Suprapubic skin (tissue), 4 donors: ENCODE measurements at regions not wholly inside any gene's neighbourhood (a gene's known extent, or its start where the extent isn't known, plus 50 kb on each side); places are given as distances from the start of the nearest gene placed in this dataset.

Experiments
- DNase-seq, 2 donors: peaks; one replicate each; pipeline ENCODE4 v3.0.0-alpha.2; 2019; ENCODE audit warnings: low spot score in 2 of 2
- H3K27ac ChIP-seq: fragments of 200-600 bp; sonication (generic); one replicate; pipeline ENCODE4 v1.5.1; 2019
- H3K27me3 ChIP-seq: fragments of 200-600 bp; sonication (generic); one replicate; pipeline ENCODE4 v1.5.1; 2019
- H3K36me3 ChIP-seq: fragments of 200-600 bp; sonication (generic); one replicate; pipeline ENCODE4 v1.5.1; 2019
- H3K4me1 ChIP-seq: fragments of 200-600 bp; sonication (generic); one replicate; pipeline ENCODE4 v1.5.1; 2019
- H3K4me3 ChIP-seq: fragments of 200-600 bp; sonication (generic); one replicate; pipeline ENCODE4 v1.5.1; 2019; ENCODE audit warnings: mild to moderate bottlenecking
- H3K9me3 ChIP-seq: fragments of 200-600 bp; sonication (generic); one replicate; pipeline ENCODE4 v1.5.1; 2019
- CTCF ChIP-seq, 2 donors: fragments of 200-600 bp in 1 of 2; fragments of 450-650 bp in 1 of 2; sonication (generic) in 1 of 2; IDR thresholded peaks; one replicate each; pipeline ENCODE4 v1.5.1; 2016 to 2019; ENCODE audit warnings: antibody characterized with exemption in 2 of 2, mild to moderate bottlenecking in 1 of 2, moderate library complexity in 1 of 2
- EP300 ChIP-seq: sonication (generic); formaldehyde crosslinking; IDR thresholded peaks from one replicate; pipeline ENCODE4 v1.6.1; 2017; ENCODE audit warnings: antibody characterized with exemption
- POLR2A ChIP-seq, 2 donors: fragments of 450-650 bp; IDR thresholded peaks; one replicate each; pipeline ENCODE4 v1.6.1; 2017; ENCODE audit warnings: antibody characterized with exemption in 2 of 2, mild to moderate bottlenecking in 2 of 2, moderate library complexity in 2 of 2
- POLR2AphosphoS5 ChIP-seq, 3 donors: sonication (generic); formaldehyde crosslinking; IDR thresholded peaks; one replicate each; pipeline ENCODE4 v1.6.1; 2017; ENCODE audit warnings: antibody characterized with exemption in 3 of 3
- WGBS: methylation state at CpG from one replicate; pipeline ENCODE4 v1.1.5; 2018; 5-methylcytosine and 5-hydroxymethylcytosine counted together

DNA sequence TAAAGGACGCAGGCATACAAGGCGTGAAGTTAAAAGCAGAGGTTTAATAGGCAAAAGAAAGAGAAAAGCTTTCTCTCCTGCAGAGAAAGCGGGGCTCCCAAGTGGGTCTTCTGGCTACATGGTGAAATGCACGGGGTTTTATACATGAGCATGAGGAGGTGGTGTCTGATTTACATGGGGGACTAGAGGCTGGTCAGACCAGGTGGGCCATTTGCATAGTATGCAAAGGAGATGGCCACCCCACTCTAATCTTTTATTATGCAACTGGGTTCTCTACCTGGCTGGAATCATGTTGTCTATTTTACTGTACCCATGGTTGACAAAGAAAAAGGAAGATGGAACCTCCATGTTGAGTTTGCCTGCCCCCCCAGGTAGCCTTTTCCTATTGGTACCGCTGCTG is 356.2 kb downstream of the KCNJ3 start:
- no peak for DNase-seq
- H3K4me3 ChIP-seq = no peak overlapping the region
- no peak for TF ChIP-seq POLR2AphosphoS5 (IDR thresholded peaks at IDR 0.05)
- TF ChIP-seq POLR2A (IDR thresholded peaks at IDR 0.05) = no peak
- no peak for TF ChIP-seq CTCF (IDR thresholded peaks at IDR 0.05)
- TF ChIP-seq EP300 = no peak
- no peaks in the 10 kb centered on the region for H3K4me1 ChIP-seq
- no peak overlapping the region for H3K27ac ChIP-seq
- no peaks in the 10 kb centered on the region for H3K9me3 ChIP-seq
- WGBS = 86% methylated on average over 5 of the region's 5 CpGs
- H3K27me3 ChIP-seq = no peaks in the 10 kb centered on the region
- H3K36me3 ChIP-seq = no peaks in the 10 kb centered on the region

DNA sequence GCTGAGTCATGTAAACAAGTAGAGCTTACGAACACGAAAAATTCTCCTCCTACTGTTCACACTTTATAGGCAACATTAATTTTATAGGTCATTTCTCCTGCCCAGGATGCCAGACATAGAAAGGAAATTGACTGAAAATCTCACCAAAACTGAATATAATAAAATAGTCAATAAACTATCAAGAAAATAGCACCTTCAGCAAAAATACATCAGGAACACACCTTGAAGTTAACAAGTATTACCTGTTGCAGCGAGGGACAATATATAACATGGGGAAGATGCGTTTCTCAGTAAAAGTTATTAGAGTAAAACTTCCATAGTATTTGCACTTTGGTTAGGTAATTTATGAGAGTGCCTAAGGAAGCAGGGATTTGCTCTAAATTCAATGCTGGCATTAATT is 344.6 kb downstream of the KCNJ3 start:
- DNase-seq = no peak
- Histone ChIP-seq H3K4me1 (no peaks in the 10 kb centered on the region), H3K27ac (no peak overlapping the region), H3K27me3 (no peaks in the 10 kb centered on the region), H3K4me3 (no peak overlapping the region), H3K9me3 (no peaks in the 10 kb centered on the region), H3K36me3 (no peaks in the 10 kb centered on the region)
- 92% methylated on average over 4 of the region's 4 CpGs for WGBS
- TF ChIP-seq POLR2A (IDR thresholded peaks at IDR 0.05) (no peak), EP300 (no peak), POLR2AphosphoS5 (IDR thresholded peaks at IDR 0.05) (no peak), CTCF (IDR thresholded peaks at IDR 0.05) (no peak)

GRCh38 chr2:155035308-155035707 is 336.8 kb downstream of the KCNJ3 start:
- no peaks in the 10 kb centered on the region for H3K27me3 ChIP-seq
- H3K36me3 ChIP-seq = no peaks in the 10 kb centered on the region
- TF ChIP-seq POLR2AphosphoS5 (IDR thresholded peaks at IDR 0.05) = no peak
- no peak for TF ChIP-seq POLR2A (IDR thresholded peaks at IDR 0.05)
- TF ChIP-seq EP300 = no peak
- no peak for TF ChIP-seq CTCF (IDR thresholded peaks at IDR 0.05)
- no peaks in the 10 kb centered on the region for H3K9me3 ChIP-seq
- no peaks in the 10 kb centered on the region for H3K4me1 ChIP-seq
- DNase-seq = no peak
- H3K27ac ChIP-seq = no peak overlapping the region
- no peak overlapping the region for H3K4me3 ChIP-seq

DNA sequence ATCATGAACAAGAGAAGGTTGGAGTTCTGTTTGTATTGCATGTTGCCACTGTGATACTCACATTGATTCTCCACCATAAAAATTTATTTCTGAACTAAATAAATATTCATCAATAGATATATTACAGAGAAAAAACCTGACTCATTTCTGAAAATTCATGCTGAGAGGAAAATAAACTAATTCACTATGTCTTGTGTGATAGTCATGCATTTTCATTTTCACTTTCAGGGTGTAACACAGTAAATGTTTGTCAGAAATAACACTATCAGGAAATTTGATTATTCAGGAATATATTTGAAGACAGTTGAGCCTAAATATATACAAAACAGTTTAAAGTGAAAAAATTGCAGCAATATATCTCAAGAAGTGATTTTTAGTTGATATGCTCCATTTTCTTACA is 335.2 kb downstream of the KCNJ3 start:
- H3K9me3 ChIP-seq = no peaks in the 10 kb centered on the region
- H3K4me1 ChIP-seq = no peaks in the 10 kb centered on the region
- no peak overlapping the region for H3K4me3 ChIP-seq
- no peaks in the 10 kb centered on the region for H3K27me3 ChIP-seq
- no peak overlapping the region for H3K27ac ChIP-seq
- no peaks in the 10 kb centered on the region for H3K36me3 ChIP-seq
- TF ChIP-seq POLR2AphosphoS5 (IDR thresholded peaks at IDR 0.05) = no peak
- TF ChIP-seq POLR2A (IDR thresholded peaks at IDR 0.05) = no peak
- TF ChIP-seq EP300 = no peak
- TF ChIP-seq CTCF (IDR thresholded peaks at IDR 0.05) = no peak
- no peak for DNase-seq

- TF ChIP-seq EP300 (no peak), POLR2A (IDR thresholded peaks at IDR 0.05) (no peak), CTCF (IDR thresholded peaks at IDR 0.05) (no peak), POLR2AphosphoS5 (IDR thresholded peaks at IDR 0.05) (no peak)
- Histone ChIP-seq H3K27ac (no peak overlapping the region), H3K4me1 (no peaks in the 10 kb centered on the region), H3K4me3 (no peak overlapping the region), H3K9me3 (no peaks in the 10 kb centered on the region), H3K27me3 (no peaks in the 10 kb centered on the region), H3K36me3 (no peaks in the 10 kb centered on the region)
- no peak for DNase-seq
Measured at GRCh38 chr2:155030296-155030695, 331.8 kb downstream of the KCNJ3 start.
